RWPE2 (cell line): ENCODE measurements at regions not wholly inside any gene's neighbourhood (a gene's known extent, or its start where the extent isn't known, plus 50 kb on each side); places are given as distances from the start of the nearest gene placed in this dataset.
A peak's percentile ranks its signal among the peaks of the same experiment; 100 is the strongest.

ENCODE experiments used
- ATAC-seq: fragments of 200-7000 bp; cut with Tn5 transposase; 3 replicates; pipeline ENCODE4 v1.9.1; 2021; ENCODE audit warnings: low read depth
- DNase-seq: peaks from one replicate; pipeline ENCODE4 v3.0.0-alpha.2; 2020; ENCODE audit warnings: low spot score
- H3K27ac ChIP-seq: fragments of 450-650 bp; 2 replicates; pipeline ENCODE4 v1.5.1; 2017; ENCODE audit warnings: mild to moderate bottlenecking; ENCODE audit not compliant: poor library complexity, severe bottlenecking
- H3K27me3 ChIP-seq: fragments of 250-450 bp; sonication (Bioruptor Pico); 2 replicates; pipeline ENCODE4 v1.5.1; 2021; ENCODE audit warnings: mild to moderate bottlenecking, moderate library complexity; ENCODE audit not compliant: insufficient read depth, poor library complexity, severe bottlenecking
- H3K36me3 ChIP-seq: fragments of 250-450 bp; sonication (Bioruptor Pico); 2 replicates; pipeline ENCODE4 v1.5.1; 2020; ENCODE audit warnings: low read depth, mild to moderate bottlenecking, moderate library complexity
- H3K4me1 ChIP-seq: fragments of 250-450 bp; sonication (Bioruptor Pico); 2 replicates; pipeline ENCODE4 v1.5.1; 2021; ENCODE audit warnings: mild to moderate bottlenecking, moderate library complexity; ENCODE audit not compliant: insufficient read depth, poor library complexity, severe bottlenecking
- H3K4me3 ChIP-seq: fragments of 250-450 bp; sonication (Bioruptor Pico); 2 replicates; pipeline ENCODE4 v1.5.1; 2021; ENCODE audit warnings: mild to moderate bottlenecking, moderate library complexity; ENCODE audit not compliant: severe bottlenecking
- H3K9me3 ChIP-seq: fragments of 250-450 bp; sonication (Bioruptor Pico); 2 replicates; pipeline ENCODE4 v1.5.1; 2021; ENCODE audit warnings: mild to moderate bottlenecking, moderate library complexity; ENCODE audit not compliant: severe bottlenecking
- CTCF ChIP-seq: fragments of 450-650 bp; IDR thresholded peaks from one replicate; pipeline ENCODE4 v1.5.1; 2017; ENCODE audit warnings: mild to moderate bottlenecking, moderate library complexity; ENCODE audit not compliant: poor library complexity, severe bottlenecking

DNA sequence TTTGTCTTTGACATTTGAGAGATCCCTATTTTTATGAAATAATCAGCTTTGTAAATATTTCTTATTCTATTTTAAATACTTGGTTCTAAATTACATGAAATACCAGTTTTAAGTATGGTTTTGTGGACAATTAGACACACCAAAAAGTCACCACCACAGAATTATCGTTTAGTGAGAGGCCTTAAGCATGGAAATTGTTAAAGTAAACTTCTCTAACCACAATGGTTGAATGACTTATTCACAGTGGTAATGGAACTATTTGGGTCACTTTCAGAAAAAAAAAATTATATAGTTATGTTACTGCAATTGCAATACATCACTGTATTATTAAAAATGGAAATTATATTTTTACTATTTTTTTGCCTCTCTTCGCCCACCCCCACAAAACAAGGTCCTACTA is 1252.5 kb downstream of the EFNA5 start:
- DNase-seq (no peak), ATAC-seq (no peak)
- TF ChIP-seq CTCF: no peak
- no peaks in the 10 kb centered on the region for H3K27me3 ChIP-seq
- no peaks in the 10 kb centered on the region for H3K36me3 ChIP-seq
- no peak overlapping the region for H3K27ac ChIP-seq
- no peak overlapping the region for H3K4me3 ChIP-seq
- no peaks in the 10 kb centered on the region for H3K4me1 ChIP-seq
- H3K9me3 ChIP-seq: no peaks in the 10 kb centered on the region

DNA sequence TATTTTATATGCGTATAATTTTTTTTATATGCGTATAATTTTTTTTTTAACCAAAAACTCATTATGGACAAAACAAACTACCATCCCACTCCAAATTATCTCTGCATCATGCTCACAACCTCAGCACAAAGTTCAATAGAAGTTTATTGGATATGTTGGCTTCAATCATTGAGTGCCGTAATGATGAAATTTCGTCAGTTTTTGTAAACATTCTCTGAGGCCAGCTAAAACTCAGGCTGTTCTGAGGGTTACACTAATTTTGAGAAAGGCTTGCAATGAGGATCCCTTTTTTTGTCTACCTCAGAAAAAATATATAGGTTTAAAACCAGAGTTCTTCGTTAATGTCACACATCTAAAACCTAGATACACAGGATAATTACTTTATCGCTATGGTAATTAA is 1253.2 kb downstream of the EFNA5 start:
- no peak overlapping the region for H3K4me3 ChIP-seq
- no peaks in the 10 kb centered on the region for H3K9me3 ChIP-seq
- ATAC-seq (no peak), DNase-seq (no peak)
- H3K27me3 ChIP-seq: no peaks in the 10 kb centered on the region
- H3K4me1 ChIP-seq: no peaks in the 10 kb centered on the region
- TF ChIP-seq CTCF: no peak
- H3K27ac ChIP-seq: no peak overlapping the region
- H3K36me3 ChIP-seq: no peaks in the 10 kb centered on the region

GRCh38 chr5:106417163-106417562 is 1253.6 kb downstream of the EFNA5 start:
- DNase-seq (no peak), ATAC-seq (no peak)
- H3K4me1 ChIP-seq: no peaks in the 10 kb centered on the region

GRCh38 chr5:106415541-106415940 is 1255.2 kb downstream of the EFNA5 start:
- Histone ChIP-seq H3K9me3 (no peaks in the 10 kb centered on the region), H3K4me1 (no peaks in the 10 kb centered on the region), H3K27me3 (no peaks in the 10 kb centered on the region), H3K27ac (no peak overlapping the region), H3K36me3 (no peaks in the 10 kb centered on the region), H3K4me3 (no peak overlapping the region)
- DNase-seq: no peak
- TF ChIP-seq CTCF: no peak
- peak; percentile 91 for ATAC-seq

More at GRCh38 chr5:106417163-106417562, 1253.6 kb downstream of the EFNA5 start:
- no peaks in the 10 kb centered on the region for H3K9me3 ChIP-seq
- H3K4me3 ChIP-seq: no peak overlapping the region
- TF ChIP-seq CTCF: no peak
- H3K27ac ChIP-seq: no peak overlapping the region
- no peaks in the 10 kb centered on the region for H3K36me3 ChIP-seq
- no peaks in the 10 kb centered on the region for H3K27me3 ChIP-seq

DNA sequence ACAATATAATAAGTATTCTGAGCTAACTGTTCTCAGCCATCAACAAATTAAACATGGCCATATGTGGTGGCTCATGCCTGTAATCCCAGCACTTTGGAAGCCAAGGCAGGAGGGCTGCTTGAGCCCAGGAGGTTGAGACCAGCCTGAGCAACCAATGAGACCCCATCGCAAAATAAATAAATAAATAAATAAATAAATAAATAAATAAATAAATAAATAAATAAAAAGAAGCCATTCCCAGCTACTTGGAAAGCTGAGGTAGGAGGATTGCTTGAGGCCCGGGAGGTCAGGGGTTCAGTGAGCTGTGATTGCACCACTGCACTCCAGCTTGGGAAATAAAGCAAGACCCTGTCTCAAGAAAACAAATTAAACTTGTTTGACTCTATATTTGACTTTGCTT is 1256.4 kb downstream of the EFNA5 start:
- ATAC-seq (no peak), DNase-seq (no peak)
- Histone ChIP-seq H3K4me1 (no peaks in the 10 kb centered on the region), H3K4me3 (no peak overlapping the region), H3K9me3 (no peaks in the 10 kb centered on the region), H3K36me3 (no peaks in the 10 kb centered on the region), H3K27me3 (no peaks in the 10 kb centered on the region), H3K27ac (no peak overlapping the region)
- no peak for TF ChIP-seq CTCF
